Activated CD4-positive, alpha-beta T cell treated with anti-CD3 and anti-CD28 coated beads, Interleukin-2, amount 10 ng/mL, durations not matched to agents 7 days and 5 days (primary cell): ENCODE measurements at regions not wholly inside any gene's neighbourhood (a gene's known extent, or its start where the extent isn't known, plus 50 kb on each side); places are given as distances from the start of the nearest gene placed in this dataset.
"Not testable (repeated sequence)": the region's sequence is repeated elsewhere in the genome, so short reads cannot be mapped to it uniquely, and the experiment has no call there.

Experiments used
- CTCF ChIA-PET: fragments of 350-600 bp; sonication (Branson Sonifier 250); formaldehyde crosslinking; loops from one replicate; lab custom pipeline; 2021; ENCODE audit warnings: antibody characterized with exemption; lab: Charles Lee
- POLR2A ChIA-PET: fragments of 350-600 bp; sonication (Branson Sonifier 250); formaldehyde crosslinking; loops from one replicate; lab custom pipeline; 2021; ENCODE audit warnings: antibody characterized with exemption; lab: Charles Lee
- DNase-seq: peaks from one replicate; pipeline ENCODE4 v3.0.0-alpha.2; 2020
- H3K27ac Mint-ChIP-seq: one replicate; pipeline ENCODE4 v1.8.0; 2021; ENCODE audit warnings: mild to moderate bottlenecking, moderate library complexity, mixed read lengths
- H3K27me3 Mint-ChIP-seq: one replicate; pipeline ENCODE4 v1.8.0; 2021; ENCODE audit warnings: mixed read lengths
- H3K36me3 Mint-ChIP-seq: one replicate; pipeline ENCODE4 v1.8.0; 2021; ENCODE audit warnings: low read depth, mixed read lengths
- H3K4me1 Mint-ChIP-seq: one replicate; pipeline ENCODE4 v1.8.0; 2021; ENCODE audit warnings: mixed read lengths
- H3K4me3 Mint-ChIP-seq: one replicate; pipeline ENCODE4 v1.8.0; 2021; ENCODE audit warnings: mild to moderate bottlenecking, moderate library complexity, mixed read lengths
- H3K9me3 Mint-ChIP-seq: one replicate; pipeline ENCODE4 v1.8.0; 2021; ENCODE audit warnings: mixed read lengths

DNA sequence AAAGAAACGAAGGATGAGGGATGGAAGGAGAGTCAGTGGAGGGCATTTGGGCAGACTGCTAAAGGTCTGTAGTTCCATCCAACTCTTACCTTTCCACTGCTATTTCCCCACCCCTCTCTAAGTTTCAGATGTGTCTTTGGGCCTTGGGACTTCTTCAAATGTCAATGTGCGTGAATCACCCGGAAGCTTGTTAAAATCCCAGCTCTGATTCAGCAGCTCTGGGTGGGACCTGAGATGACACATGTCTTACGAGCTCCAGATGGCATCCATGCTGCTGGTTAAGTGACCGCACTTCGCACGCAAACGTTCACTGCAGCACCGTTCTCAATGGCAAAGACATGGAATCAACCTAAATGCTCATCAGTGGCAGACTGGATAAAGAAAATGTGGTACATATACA is 309.9 kb downstream of the VRK1 start:
- ChIA-PET POLR2A (no interaction called here), CTCF (no interaction called here)
- H3K9me3 Mint-ChIP-seq = peaks cover 14% of the 10 kb centered on the region
- no peak for DNase-seq
- H3K27me3 Mint-ChIP-seq = peaks cover 10% of the 10 kb centered on the region
- peaks cover 3% of the 10 kb centered on the region for H3K36me3 Mint-ChIP-seq
- no peak overlapping the region for H3K4me3 Mint-ChIP-seq
- no peak overlapping the region for H3K27ac Mint-ChIP-seq
- peaks cover 3% of the 10 kb centered on the region for H3K4me1 Mint-ChIP-seq

- POLR2A ChIA-PET = no interaction called here
- CTCF ChIA-PET = no interaction called here
- H3K4me3 Mint-ChIP-seq = no peak overlapping the region
- peaks cover 3% of the 10 kb centered on the region for H3K36me3 Mint-ChIP-seq
- H3K9me3 Mint-ChIP-seq = peaks cover 14% of the 10 kb centered on the region
- H3K4me1 Mint-ChIP-seq = peaks cover 3% of the 10 kb centered on the region
- DNase-seq = no peak
- H3K27me3 Mint-ChIP-seq = peaks cover 10% of the 10 kb centered on the region
- H3K27ac Mint-ChIP-seq = no peak overlapping the region
Observed at GRCh38 chr14:97107760-97108159, 310.6 kb downstream of the VRK1 start.

GRCh38 chr14:97109234-97109633 is 312.1 kb downstream of the VRK1 start:
- Mint-ChIP-seq H3K9me3 (peaks cover 14% of the 10 kb centered on the region), H3K27me3 (peaks cover 5% of the 10 kb centered on the region), H3K36me3 (peaks cover 3% of the 10 kb centered on the region), H3K27ac (no peak overlapping the region), H3K4me3 (no peak overlapping the region), H3K4me1 (peaks cover 3% of the 10 kb centered on the region)
- POLR2A ChIA-PET = no interaction called here
- DNase-seq = no peak
- CTCF ChIA-PET = interaction anchor here (1.1 to 1.2 kb wide), 2 partner anchors 12 to 35 kb away, joined by 3 to 4 read pairs; no protein-coding TSS in a partner anchor

GRCh38 chr14:97113339-97113738 is 316.2 kb downstream of the VRK1 start:
- Mint-ChIP-seq H3K9me3 (peaks cover 15% of the 10 kb centered on the region), H3K27me3 (no peaks in the 10 kb centered on the region), H3K36me3 (peaks cover 3% of the 10 kb centered on the region), H3K27ac (no peak overlapping the region), H3K4me1 (peaks cover 2% of the 10 kb centered on the region), H3K4me3 (no peak overlapping the region)
- POLR2A ChIA-PET = no interaction called here
- DNase-seq = no peak
- CTCF ChIA-PET = interaction anchor here (0.7 to 1.4 kb wide), 3 partner anchors 8 to 21 kb away, joined by 3 read pairs; no protein-coding TSS in a partner anchor

GRCh38 chr14:97116546-97116945 is 319.4 kb downstream of the VRK1 start:
- H3K4me1 Mint-ChIP-seq = peaks cover 29% of the 10 kb centered on the region
- no peak overlapping the region for H3K27ac Mint-ChIP-seq
- H3K27me3 Mint-ChIP-seq = no peaks in the 10 kb centered on the region
- peaks cover 2% of the 10 kb centered on the region for H3K36me3 Mint-ChIP-seq
- ChIA-PET POLR2A (no interaction called here), CTCF (interaction anchor here (0.9 kb wide), 1 partner anchor 16 kb away, joined by 3 read pairs; no protein-coding TSS in a partner anchor)
- H3K9me3 Mint-ChIP-seq = peaks cover 7% of the 10 kb centered on the region
- no peak overlapping the region for H3K4me3 Mint-ChIP-seq
- no peak for DNase-seq

GRCh38 chr14:97117693-97118092 is 320.5 kb downstream of the VRK1 start:
- CTCF ChIA-PET = interaction anchor here (0.7 to 1.1 kb wide), 3 partner anchors 28 to 47 kb away, joined by 3 read pairs; no protein-coding TSS in a partner anchor
- POLR2A ChIA-PET = interaction anchor here (0.6 kb wide), 1 partner anchor 54 kb away, joined by 3 read pairs; no protein-coding TSS in a partner anchor
- H3K4me1 Mint-ChIP-seq = peaks cover 29% of the 10 kb centered on the region
- no peaks in the 10 kb centered on the region for H3K27me3 Mint-ChIP-seq
- peaks cover 2% of the 10 kb centered on the region for H3K36me3 Mint-ChIP-seq
- peaks cover 7% of the 10 kb centered on the region for H3K9me3 Mint-ChIP-seq
- DNase-seq = no peak
- no peak overlapping the region for H3K27ac Mint-ChIP-seq
- no peak overlapping the region for H3K4me3 Mint-ChIP-seq

DNA sequence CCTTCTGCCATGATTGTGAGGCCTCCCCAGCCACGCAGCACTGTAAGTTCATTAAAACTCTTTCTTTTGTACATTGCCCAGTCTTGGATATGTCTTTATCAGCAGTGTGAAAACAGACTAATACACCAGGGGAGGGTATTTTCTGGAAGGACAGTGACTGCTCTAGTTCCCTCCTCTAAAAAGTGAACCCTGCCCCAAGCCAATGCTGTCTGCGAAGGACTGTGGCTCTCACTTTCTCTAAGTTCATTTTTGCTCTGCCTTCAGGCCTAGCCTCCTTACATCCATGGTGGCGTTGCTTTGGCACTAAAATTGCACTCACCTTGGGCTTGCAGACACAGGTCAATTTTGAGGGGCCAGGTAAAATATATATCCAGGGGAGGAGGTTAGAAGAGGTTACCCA is 323.0 kb downstream of the VRK1 start:
- peaks cover 2% of the 10 kb centered on the region for H3K36me3 Mint-ChIP-seq
- ChIA-PET POLR2A (no interaction called here), CTCF (interaction anchor here (1.1 to 1.5 kb wide), 4 partner anchors 12 to 43 kb away, joined by 3 to 6 read pairs (median 3); no protein-coding TSS in a partner anchor)
- peaks cover 29% of the 10 kb centered on the region for H3K4me1 Mint-ChIP-seq
- peak overlapping the region; percentile 89 for H3K27ac Mint-ChIP-seq
- H3K4me3 Mint-ChIP-seq = no peak overlapping the region
- DNase-seq = no peak
- peaks cover 7% of the 10 kb centered on the region for H3K9me3 Mint-ChIP-seq
- H3K27me3 Mint-ChIP-seq = no peaks in the 10 kb centered on the region

DNA sequence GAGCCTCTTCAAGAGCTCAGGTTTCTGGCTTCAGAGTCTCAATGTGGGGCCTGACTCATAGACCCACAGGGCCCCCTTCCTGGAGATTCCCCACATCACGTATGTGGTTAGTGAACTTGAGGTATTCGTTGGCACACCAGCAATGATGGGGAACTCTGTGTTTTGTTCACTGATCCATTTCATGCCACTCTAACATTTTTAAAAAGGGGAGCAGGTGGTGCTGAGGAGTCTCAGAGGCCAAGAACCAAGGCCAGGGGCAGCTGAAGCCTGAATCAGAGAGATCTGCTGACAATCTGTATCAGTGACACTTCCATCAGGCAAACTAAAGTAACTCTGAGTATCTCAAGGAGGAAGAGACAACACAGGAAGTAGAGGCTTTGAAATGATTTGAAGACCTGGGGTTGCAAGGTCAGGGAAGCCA is 323.4 kb downstream of the VRK1 start:
- peaks cover 2% of the 10 kb centered on the region for H3K36me3 Mint-ChIP-seq
- peaks cover 29% of the 10 kb centered on the region for H3K4me1 Mint-ChIP-seq
- POLR2A ChIA-PET = no interaction called here
- peaks cover 7% of the 10 kb centered on the region for H3K9me3 Mint-ChIP-seq
- DNase-seq = peak; percentile 40
- no peaks in the 10 kb centered on the region for H3K27me3 Mint-ChIP-seq
- CTCF ChIA-PET = interaction anchor here (1.1 to 1.5 kb wide), 4 partner anchors 11 to 43 kb away, joined by 3 to 6 read pairs (median 3); no protein-coding TSS in a partner anchor
- H3K27ac Mint-ChIP-seq = peak overlapping the region; percentile 89
- H3K4me3 Mint-ChIP-seq = peak overlapping the region; percentile 34

GRCh38 chr14:97129639-97130038 is 332.5 kb downstream of the VRK1 start:
- Mint-ChIP-seq H3K27ac (no peak overlapping the region), H3K27me3 (no peaks in the 10 kb centered on the region), H3K9me3 (peaks cover 20% of the 10 kb centered on the region), H3K4me1 (no peaks in the 10 kb centered on the region), H3K36me3 (no peaks in the 10 kb centered on the region), H3K4me3 (no peak overlapping the region)
- CTCF ChIA-PET = no interaction called here
- no peak for DNase-seq
- POLR2A ChIA-PET = no interaction called here

- not testable (repeated sequence) for H3K4me3 Mint-ChIP-seq
Observed at GRCh38 chr14:97135847-97136246, 338.7 kb downstream of the VRK1 start.

DNA sequence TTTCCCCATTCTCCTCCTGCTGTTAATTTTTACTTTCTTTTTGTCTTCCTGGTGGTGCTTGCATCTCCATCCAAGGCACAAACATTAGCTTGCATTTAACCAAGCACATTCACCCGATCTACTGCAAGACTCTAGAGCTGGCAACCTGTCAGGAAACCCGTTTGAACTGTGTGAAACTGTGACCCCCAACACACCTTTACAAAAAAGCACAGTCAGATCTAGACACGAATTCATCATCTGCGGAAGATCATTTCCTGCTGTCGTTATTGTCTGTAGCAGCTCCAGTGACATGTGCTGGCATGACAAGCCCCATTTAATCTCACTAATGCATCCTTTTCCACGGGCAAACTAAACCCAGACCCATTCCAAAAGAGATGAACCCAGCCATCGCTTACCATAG is 340.5 kb downstream of the VRK1 start:
- Mint-ChIP-seq H3K27me3 (no peaks in the 10 kb centered on the region), H3K4me1 (peaks cover 13% of the 10 kb centered on the region), H3K9me3 (peaks cover 12% of the 10 kb centered on the region), H3K36me3 (no peaks in the 10 kb centered on the region), H3K4me3 (peak overlapping the region; percentile 12), H3K27ac (peak overlapping the region; percentile 51)
- ChIA-PET CTCF (no interaction called here), POLR2A (no interaction called here)
- DNase-seq = no peak

More at GRCh38 chr14:97135847-97136246, 338.7 kb downstream of the VRK1 start:
- DNase-seq, H3K36me3 Mint-ChIP-seq, H3K27me3 Mint-ChIP-seq, CTCF ChIA-PET, POLR2A ChIA-PET, H3K27ac Mint-ChIP-seq: not testable (repeated sequence)
- Mint-ChIP-seq H3K4me1 (peaks cover 13% of the 10 kb centered on the region), H3K9me3 (peaks cover 17% of the 10 kb centered on the region)

DNA sequence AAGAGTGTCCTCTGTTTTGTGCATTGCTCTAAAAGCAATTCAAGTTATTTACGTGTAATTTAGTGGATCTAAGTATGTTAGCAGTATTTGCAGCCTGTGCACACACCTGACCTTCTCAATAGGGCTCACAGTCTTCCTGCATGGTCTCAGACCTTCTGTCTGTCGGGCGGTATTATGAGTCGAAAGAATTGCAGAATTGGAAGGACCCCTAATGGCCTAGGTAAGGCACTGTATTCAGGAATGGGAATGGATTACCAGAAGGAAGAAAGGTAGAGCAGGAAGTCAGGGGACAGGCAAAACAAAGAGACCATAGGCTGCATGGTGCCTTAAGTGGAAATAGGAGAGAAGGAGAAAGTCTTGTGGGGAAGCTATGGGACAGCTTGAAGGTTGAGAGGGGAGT is 341.6 kb downstream of the VRK1 start:
- no peak for DNase-seq
- Mint-ChIP-seq H3K4me1 (peaks cover 13% of the 10 kb centered on the region), H3K27me3 (no peaks in the 10 kb centered on the region), H3K36me3 (no peaks in the 10 kb centered on the region), H3K27ac (no peak overlapping the region), H3K4me3 (no peak overlapping the region), H3K9me3 (peaks cover 12% of the 10 kb centered on the region)
- ChIA-PET CTCF (no interaction called here), POLR2A (no interaction called here)

DNA sequence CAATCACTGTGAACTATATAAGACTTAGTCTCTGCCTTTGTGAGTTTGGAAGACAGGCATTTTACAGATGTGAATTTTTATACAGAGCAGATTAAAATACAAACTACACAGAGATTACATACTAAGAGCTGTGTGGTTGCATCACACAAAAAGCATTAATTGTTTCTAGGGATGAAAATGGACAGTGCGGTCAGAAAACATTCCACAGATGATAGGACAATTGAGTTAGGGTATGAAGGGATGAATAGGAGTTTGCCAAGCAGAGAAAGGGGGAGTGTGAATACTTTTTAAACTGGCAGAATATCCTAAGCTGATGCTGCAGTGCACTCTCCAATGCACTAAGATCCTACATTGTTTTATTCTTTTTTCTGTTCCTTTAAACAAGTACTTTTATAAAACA is 345.8 kb downstream of the VRK1 start:
- no peaks in the 10 kb centered on the region for H3K4me1 Mint-ChIP-seq
- no peaks in the 10 kb centered on the region for H3K36me3 Mint-ChIP-seq
- H3K27me3 Mint-ChIP-seq = no peaks in the 10 kb centered on the region
- H3K9me3 Mint-ChIP-seq = no peaks in the 10 kb centered on the region
- ChIA-PET CTCF (no interaction called here), POLR2A (no interaction called here)
- no peak for DNase-seq
- no peak overlapping the region for H3K27ac Mint-ChIP-seq
- no peak overlapping the region for H3K4me3 Mint-ChIP-seq

DNA sequence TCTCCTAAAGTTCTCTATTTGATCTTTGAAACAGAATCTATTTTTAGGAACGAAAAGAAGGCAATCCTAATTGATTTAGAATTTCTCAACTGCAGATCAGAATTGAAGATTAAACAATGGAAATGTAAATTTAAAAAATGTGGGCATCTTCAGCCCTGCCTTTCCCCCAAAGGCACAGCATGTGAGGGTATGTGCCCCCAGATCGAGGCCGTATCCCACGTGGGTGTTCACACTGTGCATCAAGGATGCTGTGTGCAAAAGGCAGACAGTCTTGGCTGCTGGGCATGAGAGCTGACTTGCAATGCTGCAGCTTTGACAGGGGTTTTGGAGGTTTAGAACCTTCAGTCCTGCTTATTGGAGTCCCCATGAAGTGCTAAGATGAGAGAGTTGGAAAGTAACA is 346.3 kb downstream of the VRK1 start:
- Mint-ChIP-seq H3K4me1 (no peaks in the 10 kb centered on the region), H3K4me3 (no peak overlapping the region), H3K9me3 (no peaks in the 10 kb centered on the region), H3K27ac (no peak overlapping the region), H3K27me3 (no peaks in the 10 kb centered on the region), H3K36me3 (no peaks in the 10 kb centered on the region)
- ChIA-PET CTCF (interaction anchor here (1.2 kb wide), 1 partner anchor 35 kb away, joined by 3 read pairs; no protein-coding TSS in a partner anchor), POLR2A (no interaction called here)
- DNase-seq = no peak
